AG09319 (cell line): ENCODE measurements at regions not wholly inside any gene's neighbourhood (a gene's known extent, or its start where the extent isn't known, plus 50 kb on each side); places are given as distances from the start of the nearest gene placed in this dataset.

Experiments
- DNase-seq: peaks from one replicate; pipeline ENCODE4 v3.0.0-alpha.2; 2010; ENCODE audit warnings: low read depth; ENCODE audit errors: extremely low read depth
- TF ChIP-seq, protein P1 (sequence below): IDR thresholded peaks from 2 replicates; pipeline ENCODE4 v1.5.1; 2011; ENCODE audit warnings: low read depth, mild to moderate bottlenecking, inconsistent platforms, low read length, moderate library complexity

DNA sequence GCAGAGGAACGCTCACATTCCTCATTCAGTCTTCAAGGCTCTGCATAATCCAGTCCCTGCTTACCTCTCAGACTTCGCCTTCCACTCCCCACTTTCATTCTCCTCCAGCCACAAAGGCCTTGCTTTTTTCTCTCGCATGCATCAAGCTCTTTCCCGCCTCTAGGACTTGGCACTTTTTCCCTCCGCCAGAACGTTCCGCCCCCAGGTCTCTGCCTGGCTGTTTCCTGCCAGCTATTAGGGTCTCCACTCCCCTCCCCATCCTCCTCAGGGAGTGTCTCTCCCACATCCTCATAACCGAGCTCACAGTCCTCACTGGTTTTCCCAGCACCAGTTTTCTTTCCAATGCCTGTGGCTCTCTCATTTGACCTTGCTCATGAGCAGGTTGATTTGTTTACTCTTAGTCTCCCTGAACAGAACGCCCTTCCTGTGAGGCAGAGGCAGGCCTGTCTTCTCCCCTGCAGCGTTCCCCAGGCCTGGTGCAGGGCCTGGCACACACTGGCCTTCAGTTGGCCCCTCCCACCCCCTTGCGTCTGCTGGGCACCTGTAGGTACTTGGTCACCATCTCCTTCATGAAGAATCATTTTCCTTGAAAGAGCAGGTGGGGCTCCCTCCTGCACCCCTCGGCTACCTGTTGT is 75.2 kb downstream of the RTL6 start:
- TF ChIP-seq, protein P1, sequence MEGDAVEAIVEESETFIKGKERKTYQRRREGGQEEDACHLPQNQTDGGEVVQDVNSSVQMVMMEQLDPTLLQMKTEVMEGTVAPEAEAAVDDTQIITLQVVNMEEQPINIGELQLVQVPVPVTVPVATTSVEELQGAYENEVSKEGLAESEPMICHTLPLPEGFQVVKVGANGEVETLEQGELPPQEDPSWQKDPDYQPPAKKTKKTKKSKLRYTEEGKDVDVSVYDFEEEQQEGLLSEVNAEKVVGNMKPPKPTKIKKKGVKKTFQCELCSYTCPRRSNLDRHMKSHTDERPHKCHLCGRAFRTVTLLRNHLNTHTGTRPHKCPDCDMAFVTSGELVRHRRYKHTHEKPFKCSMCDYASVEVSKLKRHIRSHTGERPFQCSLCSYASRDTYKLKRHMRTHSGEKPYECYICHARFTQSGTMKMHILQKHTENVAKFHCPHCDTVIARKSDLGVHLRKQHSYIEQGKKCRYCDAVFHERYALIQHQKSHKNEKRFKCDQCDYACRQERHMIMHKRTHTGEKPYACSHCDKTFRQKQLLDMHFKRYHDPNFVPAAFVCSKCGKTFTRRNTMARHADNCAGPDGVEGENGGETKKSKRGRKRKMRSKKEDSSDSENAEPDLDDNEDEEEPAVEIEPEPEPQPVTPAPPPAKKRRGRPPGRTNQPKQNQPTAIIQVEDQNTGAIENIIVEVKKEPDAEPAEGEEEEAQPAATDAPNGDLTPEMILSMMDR: no peak
- DNase-seq: no peak

DNA sequence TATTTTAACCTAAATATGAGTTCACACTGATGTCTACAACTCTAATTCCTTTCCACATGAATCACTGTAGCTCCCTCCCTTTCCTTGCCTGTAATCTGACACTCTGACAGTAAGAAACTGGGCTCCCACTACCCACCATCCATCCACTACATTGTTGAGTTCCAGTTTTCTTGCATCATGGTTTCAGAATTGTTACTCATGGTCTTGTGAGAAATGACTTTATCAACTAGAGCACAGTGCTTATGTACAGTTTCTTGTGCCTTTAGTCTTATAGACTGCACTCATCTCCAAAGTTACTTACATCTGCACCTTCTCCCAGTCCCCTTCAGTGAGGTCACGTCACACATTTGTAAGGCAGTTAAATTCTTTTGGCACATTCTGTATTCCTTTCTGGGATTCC is 78.6 kb downstream of the RTL6 start:
- no peak for DNase-seq
- TF ChIP-seq, protein P1: no peak

DNA sequence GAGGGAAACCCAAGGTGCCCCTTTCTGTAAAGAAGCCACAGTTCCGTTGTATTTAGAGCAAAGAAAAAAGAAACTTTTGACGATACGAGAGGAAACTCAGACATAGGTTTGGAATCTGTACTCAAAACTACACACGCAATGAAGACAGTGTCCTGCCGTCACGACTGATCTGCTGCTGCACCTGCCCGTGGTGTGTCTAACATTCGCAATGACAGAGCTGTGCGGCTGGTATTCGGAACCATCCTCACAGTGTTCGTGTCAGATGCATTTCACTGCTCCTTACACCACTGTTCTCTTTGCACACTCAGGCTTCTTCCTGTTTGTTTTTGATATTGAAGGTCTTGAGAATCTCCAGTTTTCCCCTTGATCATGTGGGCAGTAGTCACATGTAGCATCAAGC is 84.8 kb downstream of the RTL6 start:
- TF ChIP-seq, protein P1: no peak

DNA sequence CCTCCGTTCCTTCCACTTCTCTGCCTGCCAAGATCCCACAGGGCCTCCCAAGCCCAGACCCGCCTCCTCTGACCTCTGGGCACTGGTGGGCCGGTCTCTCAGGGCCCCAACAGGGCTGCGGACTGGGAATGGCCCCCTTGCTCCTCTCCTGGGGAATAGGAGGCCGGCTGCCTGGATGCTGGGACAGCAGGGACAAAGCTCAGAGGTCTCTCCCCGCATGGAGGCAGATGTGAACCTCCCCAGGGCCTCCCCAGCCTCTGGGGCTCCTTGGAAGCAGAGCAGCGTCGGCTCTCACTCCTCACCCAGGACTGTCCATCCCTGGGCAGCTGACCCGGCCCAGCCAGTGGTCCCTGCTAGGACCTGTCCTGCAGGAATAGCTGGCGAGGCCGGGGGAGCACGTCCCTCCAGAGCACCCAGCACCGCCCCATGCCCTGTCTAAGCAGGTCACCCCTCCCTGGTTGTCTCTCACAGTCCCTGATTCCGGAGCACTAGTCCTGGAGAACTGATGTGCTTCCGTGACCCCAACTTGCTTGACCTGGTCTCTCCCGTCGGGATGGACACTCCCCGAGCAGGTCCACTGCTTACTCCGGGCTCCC is 85.8 kb downstream of the RTL6 start:
- TF ChIP-seq, protein P1: no peak
- DNase-seq: no peak

More for the DNA sequence above, 84.8 kb downstream of the RTL6 start:
- no peak for DNase-seq

DNA sequence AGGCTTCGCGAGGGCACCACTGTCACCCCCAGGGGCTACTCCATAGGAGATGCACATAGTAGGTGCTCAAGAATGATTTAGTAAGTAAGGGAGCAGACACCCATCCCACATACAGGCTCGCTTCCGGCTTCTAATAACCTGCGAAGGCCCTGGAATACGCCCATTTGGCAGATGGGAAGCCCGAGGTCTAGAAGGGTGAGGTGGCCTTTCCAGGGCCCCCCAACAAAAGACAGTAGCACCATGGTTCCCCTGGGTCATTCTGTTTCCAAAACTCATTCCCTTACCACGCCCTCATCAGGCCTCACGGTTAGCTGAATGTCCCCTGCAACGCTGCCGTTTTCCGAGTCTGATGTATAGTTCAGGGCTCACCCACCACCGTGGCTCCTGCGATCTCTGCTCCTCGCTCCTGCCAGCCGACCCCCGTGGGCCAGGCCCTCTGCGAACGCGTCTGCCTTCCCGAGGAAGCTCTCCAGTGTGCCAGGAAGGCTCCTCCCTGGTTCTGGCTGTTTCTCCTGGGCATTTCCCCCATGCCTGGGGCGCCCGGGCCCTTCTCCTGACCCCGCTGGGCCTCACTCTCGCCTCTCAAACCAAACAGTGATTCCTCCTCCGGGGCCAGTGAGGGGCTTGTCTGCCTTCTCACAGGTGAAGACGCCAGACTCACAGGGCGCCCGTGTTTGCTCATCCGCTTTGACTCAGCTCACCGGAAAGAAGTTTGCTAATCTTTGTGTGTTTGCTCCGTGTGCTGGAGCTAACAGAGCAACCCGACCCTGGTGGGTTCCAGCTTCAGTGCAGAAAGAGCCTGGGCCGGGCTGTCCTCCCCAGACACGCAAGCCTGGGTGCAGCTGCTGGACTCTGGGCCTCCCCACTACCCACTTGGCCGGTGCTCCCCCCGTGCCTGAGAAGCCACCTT is 86.6 kb downstream of the RTL6 start:
- TF ChIP-seq, protein P1: no peak
- no peak for DNase-seq

DNA sequence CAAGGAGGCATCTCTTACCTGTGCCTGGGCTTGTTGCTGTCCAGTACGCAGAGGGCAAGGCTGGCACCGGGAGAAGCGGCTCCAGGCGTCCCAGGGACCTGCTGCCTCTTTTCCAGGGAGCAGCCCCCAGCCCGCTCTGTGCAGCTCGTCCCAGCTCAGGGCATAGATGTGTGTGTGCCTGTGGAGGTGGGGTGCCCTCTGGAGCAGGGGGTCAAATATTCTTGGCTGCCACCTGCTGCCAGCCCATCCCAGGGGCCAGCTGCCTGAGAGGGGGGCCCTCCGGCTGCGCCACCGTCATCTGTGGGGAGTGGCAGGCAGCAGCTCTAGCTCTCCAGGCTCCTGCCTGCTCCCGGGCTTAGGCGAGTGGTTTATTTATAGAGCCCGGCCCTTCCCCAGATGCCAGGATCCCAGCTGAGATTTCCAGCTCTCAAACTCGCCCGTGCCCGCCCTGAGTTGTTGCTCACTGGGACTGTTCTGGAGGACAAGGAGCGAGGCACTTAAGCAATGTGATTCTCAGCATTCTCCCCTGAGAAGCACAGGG is 87.5 kb downstream of the RTL6 start:
- TF ChIP-seq, protein P1: no peak
- no peak for DNase-seq

DNA sequence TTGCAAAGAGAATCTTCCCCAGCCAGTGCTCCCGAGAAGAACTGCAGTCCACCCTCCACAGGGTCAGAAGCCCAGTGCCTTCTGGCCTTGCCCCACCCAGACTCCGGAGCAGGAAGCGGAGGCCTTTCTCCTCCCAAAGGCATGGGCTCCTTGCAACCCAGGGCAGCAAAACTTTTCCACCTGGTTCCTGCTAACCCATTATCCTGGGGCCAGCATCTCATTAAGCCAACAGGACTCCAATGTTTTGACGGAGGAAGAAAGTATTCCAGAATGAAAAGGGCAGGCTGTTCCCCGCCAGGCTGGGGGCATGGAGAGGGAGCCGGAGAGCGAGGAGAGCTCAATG is 88.1 kb downstream of the RTL6 start:
- TF ChIP-seq, protein P1: no peak
- no peak for DNase-seq
